ENCODE measurements at regions not wholly inside any gene's neighbourhood (a gene's known extent, or its start where the extent isn't known, plus 50 kb on each side); places are given as distances from the start of the nearest gene placed in this dataset.

DNA sequence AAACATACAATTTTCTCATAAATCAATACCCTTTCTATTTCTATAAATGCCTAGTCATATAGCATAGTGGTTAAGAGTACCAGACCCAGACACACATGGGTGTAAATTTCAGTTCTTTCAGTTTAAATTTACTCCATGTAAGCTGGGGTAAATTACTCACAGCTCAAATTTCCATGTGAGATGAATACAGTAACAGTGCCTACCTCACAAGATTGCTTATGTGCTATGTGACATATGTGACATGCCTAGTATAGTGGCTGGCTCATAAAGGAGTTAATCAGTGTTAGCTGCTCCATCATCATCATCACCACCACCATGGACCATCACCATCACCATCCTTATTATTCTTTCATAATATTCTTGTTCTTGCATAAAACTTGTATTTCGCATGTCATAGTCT lies 61.6 kb upstream of the CD302 start:
- TF ChIP-seq, protein P1, sequence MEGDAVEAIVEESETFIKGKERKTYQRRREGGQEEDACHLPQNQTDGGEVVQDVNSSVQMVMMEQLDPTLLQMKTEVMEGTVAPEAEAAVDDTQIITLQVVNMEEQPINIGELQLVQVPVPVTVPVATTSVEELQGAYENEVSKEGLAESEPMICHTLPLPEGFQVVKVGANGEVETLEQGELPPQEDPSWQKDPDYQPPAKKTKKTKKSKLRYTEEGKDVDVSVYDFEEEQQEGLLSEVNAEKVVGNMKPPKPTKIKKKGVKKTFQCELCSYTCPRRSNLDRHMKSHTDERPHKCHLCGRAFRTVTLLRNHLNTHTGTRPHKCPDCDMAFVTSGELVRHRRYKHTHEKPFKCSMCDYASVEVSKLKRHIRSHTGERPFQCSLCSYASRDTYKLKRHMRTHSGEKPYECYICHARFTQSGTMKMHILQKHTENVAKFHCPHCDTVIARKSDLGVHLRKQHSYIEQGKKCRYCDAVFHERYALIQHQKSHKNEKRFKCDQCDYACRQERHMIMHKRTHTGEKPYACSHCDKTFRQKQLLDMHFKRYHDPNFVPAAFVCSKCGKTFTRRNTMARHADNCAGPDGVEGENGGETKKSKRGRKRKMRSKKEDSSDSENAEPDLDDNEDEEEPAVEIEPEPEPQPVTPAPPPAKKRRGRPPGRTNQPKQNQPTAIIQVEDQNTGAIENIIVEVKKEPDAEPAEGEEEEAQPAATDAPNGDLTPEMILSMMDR (IDR thresholded peaks at IDR 0.05), result no peak
- no peak for TF ChIP-seq POLR2A (IDR thresholded peaks at IDR 0.05)
